K562 (cell line): ENCODE measurements at regions not wholly inside any gene's neighbourhood (a gene's known extent, or its start where the extent isn't known, plus 50 kb on each side); places are given as distances from the start of the nearest gene placed in this dataset.
A peak's percentile ranks its signal among the peaks of the same experiment; 100 is the strongest.

Experiments used
- EP300 ChIP-seq: IDR thresholded peaks from 2 replicates; pipeline ENCODE4 v1.6.1; 2012; ENCODE audit warnings: low read length, improper control_type of control experiment
- FOSL1 ChIP-seq: fragments of 200-800 bp; sonication (Bioruptor generic); conservative IDR thresholded peaks from 2 replicates; pipeline ENCODE4 v1.6.1; 2016; ENCODE audit warnings: missing genetic modification characterization, missing compliant biosample characterization
- POLR2H ChIP-seq: IDR thresholded peaks from 2 replicates; pipeline ENCODE4 v1.6.1; 2016; ENCODE audit warnings: missing genetic modification characterization, low read depth, mild to moderate bottlenecking, control low read depth, missing compliant biosample characterization, moderate library complexity
- TRIM24 ChIP-seq, 2 experiments: fragments of 450-650 bp; IDR thresholded peaks; 2 replicates each; pipeline ENCODE4 v1.6.1; 2016
- ZNF696 ChIP-seq: fragments of 250-450 bp; sonication (Bioruptor Pico); conservative IDR thresholded peaks from 2 replicates; pipeline ENCODE4 v1.4.0; 2020; ENCODE audit warnings: mild to moderate bottlenecking, moderate library complexity
- TF ChIP-seq, protein P1 (sequence below): sonication (generic); formaldehyde crosslinking; IDR thresholded peaks from 2 replicates; pipeline ENCODE4 v1.8.0; 2022; ENCODE audit warnings: mild to moderate bottlenecking, missing genetic modification reagents
- TF ChIP-seq, protein P2 (sequence below): fragments of 450-650 bp; IDR thresholded peaks from 2 replicates; pipeline ENCODE4 v1.6.1; 2016; ENCODE audit warnings: mild to moderate bottlenecking, moderate library complexity

DNA sequence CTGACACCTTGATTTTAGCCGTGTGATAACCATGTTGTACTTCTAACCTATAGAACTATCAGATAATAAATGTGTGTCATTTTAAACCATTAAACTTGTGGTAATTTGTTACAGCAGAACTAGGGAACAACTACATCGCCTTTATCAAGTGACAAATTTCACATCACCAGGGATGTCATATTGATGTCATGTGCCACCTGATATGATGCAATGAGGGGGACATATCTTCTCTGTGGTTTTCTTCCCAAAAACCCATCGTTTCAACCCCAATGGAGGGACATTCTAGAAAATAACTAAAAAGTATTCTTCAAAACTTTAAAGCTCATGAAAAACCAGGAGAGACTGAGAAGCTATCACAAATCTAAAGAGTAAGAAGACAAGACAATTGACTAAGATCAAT lies 212.2 kb downstream of the ETV1 start (continued):
- TF ChIP-seq, protein P1, sequence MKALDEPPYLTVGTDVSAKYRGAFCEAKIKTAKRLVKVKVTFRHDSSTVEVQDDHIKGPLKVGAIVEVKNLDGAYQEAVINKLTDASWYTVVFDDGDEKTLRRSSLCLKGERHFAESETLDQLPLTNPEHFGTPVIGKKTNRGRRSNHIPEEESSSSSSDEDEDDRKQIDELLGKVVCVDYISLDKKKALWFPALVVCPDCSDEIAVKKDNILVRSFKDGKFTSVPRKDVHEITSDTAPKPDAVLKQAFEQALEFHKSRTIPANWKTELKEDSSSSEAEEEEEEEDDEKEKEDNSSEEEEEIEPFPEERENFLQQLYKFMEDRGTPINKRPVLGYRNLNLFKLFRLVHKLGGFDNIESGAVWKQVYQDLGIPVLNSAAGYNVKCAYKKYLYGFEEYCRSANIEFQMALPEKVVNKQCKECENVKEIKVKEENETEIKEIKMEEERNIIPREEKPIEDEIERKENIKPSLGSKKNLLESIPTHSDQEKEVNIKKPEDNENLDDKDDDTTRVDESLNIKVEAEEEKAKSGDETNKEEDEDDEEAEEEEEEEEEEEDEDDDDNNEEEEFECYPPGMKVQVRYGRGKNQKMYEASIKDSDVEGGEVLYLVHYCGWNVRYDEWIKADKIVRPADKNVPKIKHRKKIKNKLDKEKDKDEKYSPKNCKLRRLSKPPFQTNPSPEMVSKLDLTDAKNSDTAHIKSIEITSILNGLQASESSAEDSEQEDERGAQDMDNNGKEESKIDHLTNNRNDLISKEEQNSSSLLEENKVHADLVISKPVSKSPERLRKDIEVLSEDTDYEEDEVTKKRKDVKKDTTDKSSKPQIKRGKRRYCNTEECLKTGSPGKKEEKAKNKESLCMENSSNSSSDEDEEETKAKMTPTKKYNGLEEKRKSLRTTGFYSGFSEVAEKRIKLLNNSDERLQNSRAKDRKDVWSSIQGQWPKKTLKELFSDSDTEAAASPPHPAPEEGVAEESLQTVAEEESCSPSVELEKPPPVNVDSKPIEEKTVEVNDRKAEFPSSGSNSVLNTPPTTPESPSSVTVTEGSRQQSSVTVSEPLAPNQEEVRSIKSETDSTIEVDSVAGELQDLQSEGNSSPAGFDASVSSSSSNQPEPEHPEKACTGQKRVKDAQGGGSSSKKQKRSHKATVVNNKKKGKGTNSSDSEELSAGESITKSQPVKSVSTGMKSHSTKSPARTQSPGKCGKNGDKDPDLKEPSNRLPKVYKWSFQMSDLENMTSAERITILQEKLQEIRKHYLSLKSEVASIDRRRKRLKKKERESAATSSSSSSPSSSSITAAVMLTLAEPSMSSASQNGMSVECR, result no peak
- peak; percentile 9; the same call in 1 of the 2 replicates for TF ChIP-seq POLR2H (tag)
- no peak for TF ChIP-seq ZNF696
- TF ChIP-seq, protein P2, sequence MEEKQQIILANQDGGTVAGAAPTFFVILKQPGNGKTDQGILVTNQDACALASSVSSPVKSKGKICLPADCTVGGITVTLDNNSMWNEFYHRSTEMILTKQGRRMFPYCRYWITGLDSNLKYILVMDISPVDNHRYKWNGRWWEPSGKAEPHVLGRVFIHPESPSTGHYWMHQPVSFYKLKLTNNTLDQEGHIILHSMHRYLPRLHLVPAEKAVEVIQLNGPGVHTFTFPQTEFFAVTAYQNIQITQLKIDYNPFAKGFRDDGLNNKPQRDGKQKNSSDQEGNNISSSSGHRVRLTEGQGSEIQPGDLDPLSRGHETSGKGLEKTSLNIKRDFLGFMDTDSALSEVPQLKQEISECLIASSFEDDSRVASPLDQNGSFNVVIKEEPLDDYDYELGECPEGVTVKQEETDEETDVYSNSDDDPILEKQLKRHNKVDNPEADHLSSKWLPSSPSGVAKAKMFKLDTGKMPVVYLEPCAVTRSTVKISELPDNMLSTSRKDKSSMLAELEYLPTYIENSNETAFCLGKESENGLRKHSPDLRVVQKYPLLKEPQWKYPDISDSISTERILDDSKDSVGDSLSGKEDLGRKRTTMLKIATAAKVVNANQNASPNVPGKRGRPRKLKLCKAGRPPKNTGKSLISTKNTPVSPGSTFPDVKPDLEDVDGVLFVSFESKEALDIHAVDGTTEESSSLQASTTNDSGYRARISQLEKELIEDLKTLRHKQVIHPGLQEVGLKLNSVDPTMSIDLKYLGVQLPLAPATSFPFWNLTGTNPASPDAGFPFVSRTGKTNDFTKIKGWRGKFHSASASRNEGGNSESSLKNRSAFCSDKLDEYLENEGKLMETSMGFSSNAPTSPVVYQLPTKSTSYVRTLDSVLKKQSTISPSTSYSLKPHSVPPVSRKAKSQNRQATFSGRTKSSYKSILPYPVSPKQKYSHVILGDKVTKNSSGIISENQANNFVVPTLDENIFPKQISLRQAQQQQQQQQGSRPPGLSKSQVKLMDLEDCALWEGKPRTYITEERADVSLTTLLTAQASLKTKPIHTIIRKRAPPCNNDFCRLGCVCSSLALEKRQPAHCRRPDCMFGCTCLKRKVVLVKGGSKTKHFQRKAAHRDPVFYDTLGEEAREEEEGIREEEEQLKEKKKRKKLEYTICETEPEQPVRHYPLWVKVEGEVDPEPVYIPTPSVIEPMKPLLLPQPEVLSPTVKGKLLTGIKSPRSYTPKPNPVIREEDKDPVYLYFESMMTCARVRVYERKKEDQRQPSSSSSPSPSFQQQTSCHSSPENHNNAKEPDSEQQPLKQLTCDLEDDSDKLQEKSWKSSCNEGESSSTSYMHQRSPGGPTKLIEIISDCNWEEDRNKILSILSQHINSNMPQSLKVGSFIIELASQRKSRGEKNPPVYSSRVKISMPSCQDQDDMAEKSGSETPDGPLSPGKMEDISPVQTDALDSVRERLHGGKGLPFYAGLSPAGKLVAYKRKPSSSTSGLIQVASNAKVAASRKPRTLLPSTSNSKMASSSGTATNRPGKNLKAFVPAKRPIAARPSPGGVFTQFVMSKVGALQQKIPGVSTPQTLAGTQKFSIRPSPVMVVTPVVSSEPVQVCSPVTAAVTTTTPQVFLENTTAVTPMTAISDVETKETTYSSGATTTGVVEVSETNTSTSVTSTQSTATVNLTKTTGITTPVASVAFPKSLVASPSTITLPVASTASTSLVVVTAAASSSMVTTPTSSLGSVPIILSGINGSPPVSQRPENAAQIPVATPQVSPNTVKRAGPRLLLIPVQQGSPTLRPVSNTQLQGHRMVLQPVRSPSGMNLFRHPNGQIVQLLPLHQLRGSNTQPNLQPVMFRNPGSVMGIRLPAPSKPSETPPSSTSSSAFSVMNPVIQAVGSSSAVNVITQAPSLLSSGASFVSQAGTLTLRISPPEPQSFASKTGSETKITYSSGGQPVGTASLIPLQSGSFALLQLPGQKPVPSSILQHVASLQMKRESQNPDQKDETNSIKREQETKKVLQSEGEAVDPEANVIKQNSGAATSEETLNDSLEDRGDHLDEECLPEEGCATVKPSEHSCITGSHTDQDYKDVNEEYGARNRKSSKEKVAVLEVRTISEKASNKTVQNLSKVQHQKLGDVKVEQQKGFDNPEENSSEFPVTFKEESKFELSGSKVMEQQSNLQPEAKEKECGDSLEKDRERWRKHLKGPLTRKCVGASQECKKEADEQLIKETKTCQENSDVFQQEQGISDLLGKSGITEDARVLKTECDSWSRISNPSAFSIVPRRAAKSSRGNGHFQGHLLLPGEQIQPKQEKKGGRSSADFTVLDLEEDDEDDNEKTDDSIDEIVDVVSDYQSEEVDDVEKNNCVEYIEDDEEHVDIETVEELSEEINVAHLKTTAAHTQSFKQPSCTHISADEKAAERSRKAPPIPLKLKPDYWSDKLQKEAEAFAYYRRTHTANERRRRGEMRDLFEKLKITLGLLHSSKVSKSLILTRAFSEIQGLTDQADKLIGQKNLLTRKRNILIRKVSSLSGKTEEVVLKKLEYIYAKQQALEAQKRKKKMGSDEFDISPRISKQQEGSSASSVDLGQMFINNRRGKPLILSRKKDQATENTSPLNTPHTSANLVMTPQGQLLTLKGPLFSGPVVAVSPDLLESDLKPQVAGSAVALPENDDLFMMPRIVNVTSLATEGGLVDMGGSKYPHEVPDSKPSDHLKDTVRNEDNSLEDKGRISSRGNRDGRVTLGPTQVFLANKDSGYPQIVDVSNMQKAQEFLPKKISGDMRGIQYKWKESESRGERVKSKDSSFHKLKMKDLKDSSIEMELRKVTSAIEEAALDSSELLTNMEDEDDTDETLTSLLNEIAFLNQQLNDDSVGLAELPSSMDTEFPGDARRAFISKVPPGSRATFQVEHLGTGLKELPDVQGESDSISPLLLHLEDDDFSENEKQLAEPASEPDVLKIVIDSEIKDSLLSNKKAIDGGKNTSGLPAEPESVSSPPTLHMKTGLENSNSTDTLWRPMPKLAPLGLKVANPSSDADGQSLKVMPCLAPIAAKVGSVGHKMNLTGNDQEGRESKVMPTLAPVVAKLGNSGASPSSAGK, result no peak
- 0 out of 2 replicates have a peak, but pooled peaks have one; percentile 27 for TF ChIP-seq FOSL1 (tag)
- peak; percentile 51 to 60; a peak in 2 of 4 replicates for TF ChIP-seq TRIM24 (IDR thresholded peaks at IDR 0.05)
- 0 out of 2 replicates have a peak, but pooled peaks have one; percentile 15 for TF ChIP-seq EP300
